PFSK-1 (cell line): ENCODE measurements at regions not wholly inside any gene's neighbourhood (a gene's known extent, or its start where the extent isn't known, plus 50 kb on each side); places are given as distances from the start of the nearest gene placed in this dataset.

ENCODE experiments used
- FOXP2 ChIP-seq: optimal IDR thresholded peaks from 2 replicates; pipeline ENCODE3; 2011; ENCODE audit warnings: borderline replicate concordance, control low read depth, inconsistent platforms; ENCODE audit not compliant: insufficient read depth; ENCODE audit errors: extremely low read length, extremely low read depth
- POLR2AphosphoS5 ChIP-seq: IDR thresholded peaks from 2 replicates; pipeline ENCODE4 v1.6.1; 2012; ENCODE audit warnings: low read depth, mild to moderate bottlenecking, control low read depth, low read length, moderate library complexity
- REST ChIP-seq, 2 experiments: IDR thresholded peaks; 2 replicates each; pipeline versions ENCODE4 v1.6.1 to v1.8.0; 2011 to 2012; ENCODE audit warnings: low read depth in 2 of 2, low read length in 2 of 2, control low read depth in 1 of 2, inconsistent platforms in 1 of 2, mild to moderate bottlenecking in 1 of 2, moderate library complexity in 1 of 2; ENCODE audit not compliant: insufficient read depth in 1 of 2
- SIN3A ChIP-seq: IDR thresholded peaks from 2 replicates; pipeline ENCODE4 v1.6.1; 2012; ENCODE audit warnings: mild to moderate bottlenecking, low read length, moderate library complexity, borderline replicate concordance; ENCODE audit not compliant: insufficient read depth
- TAF1 ChIP-seq: IDR thresholded peaks from 2 replicates; pipeline ENCODE4 v1.6.1; 2012; ENCODE audit warnings: low read length, control low read depth, borderline replicate concordance; ENCODE audit not compliant: insufficient read depth

- TF ChIP-seq SIN3A (no peak), TAF1 (no peak), POLR2AphosphoS5 (no peak)
These were observed 214.5 kb upstream of the GRAMD2B start for GRCh38 chr5:126208691-126209090.

GRCh38 chr5:126210955-126211354, 212.3 kb upstream of the GRAMD2B start:
- TF ChIP-seq POLR2AphosphoS5 = no peak
- no peak for TF ChIP-seq TAF1
- no peak for TF ChIP-seq FOXP2
- TF ChIP-seq SIN3A = no peak
- no peak for TF ChIP-seq REST (IDR thresholded peaks at IDR 0.05; ENCODE audit: insufficient read depth in 1 of 2, low read depth in 2 of 2, low read length in 2 of 2)

- TF ChIP-seq POLR2AphosphoS5 (no peak), FOXP2 (no peak), REST (IDR thresholded peaks at IDR 0.05; ENCODE audit: insufficient read depth in 1 of 2, low read depth in 2 of 2, low read length in 2 of 2) (no peak), TAF1 (no peak), SIN3A (no peak)
These were observed 203.6 kb upstream of the GRAMD2B start for GRCh38 chr5:126219616-126220015.

- TF ChIP-seq TAF1 (no peak), REST (IDR thresholded peaks at IDR 0.05; ENCODE audit: insufficient read depth in 1 of 2, low read depth in 2 of 2, low read length in 2 of 2) (no peak), POLR2AphosphoS5 (no peak), SIN3A (no peak), FOXP2 (no peak)
These were observed 202.5 kb upstream of the GRAMD2B start for GRCh38 chr5:126220725-126221124.

- TF ChIP-seq FOXP2 (no peak), SIN3A (no peak), POLR2AphosphoS5 (no peak), REST (IDR thresholded peaks at IDR 0.05; ENCODE audit: insufficient read depth in 1 of 2, low read depth in 2 of 2, low read length in 2 of 2) (no peak), TAF1 (no peak)
These were observed 194.3 kb upstream of the GRAMD2B start for GRCh38 chr5:126228934-126229333.
